ENCODE measurements at regions not wholly inside any gene's neighbourhood (a gene's known extent, or its start where the extent isn't known, plus 50 kb on each side); places are given as distances from the start of the nearest gene placed in this dataset.

DNA sequence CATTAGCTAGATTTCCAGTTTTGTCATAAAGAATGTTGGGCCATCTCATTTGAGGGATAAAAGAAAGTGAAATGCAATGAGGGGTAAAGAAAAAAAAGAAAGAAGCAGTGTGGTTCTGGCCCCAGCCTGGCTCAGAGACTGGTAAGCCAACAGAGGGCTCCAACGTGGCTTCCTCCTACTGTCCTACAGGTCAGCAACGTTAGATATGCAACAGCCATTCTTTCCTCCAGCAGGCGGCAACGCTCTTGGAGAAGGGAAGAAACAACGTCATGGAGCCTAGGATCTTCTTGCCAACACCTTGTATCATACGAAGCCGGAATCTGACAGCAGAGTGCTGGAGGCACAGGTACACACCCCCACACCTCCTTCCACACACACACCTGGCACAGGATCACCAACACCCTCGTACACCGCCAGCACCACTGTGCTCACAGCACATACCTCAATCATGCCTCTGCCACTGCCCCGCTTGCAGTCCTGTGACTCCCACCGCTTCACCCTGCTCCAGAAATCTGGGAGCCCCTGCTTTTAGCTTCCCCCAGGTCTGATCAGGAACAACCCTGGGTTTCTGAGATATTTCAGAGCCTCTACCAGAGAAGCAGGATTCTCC lies 102.8 kb downstream of the RPAP3 start:
- TF ChIP-seq POLR2AphosphoS5 (IDR thresholded peaks at IDR 0.05; ENCODE audit: low read depth, low read length), result no peak
- TF ChIP-seq POLR2A (IDR thresholded peaks at IDR 0.05; ENCODE audit: low read depth, low read length), result no peak
- no peak for TF ChIP-seq TAF1 (IDR thresholded peaks at IDR 0.05; ENCODE audit: low read depth, low read length)
- TF ChIP-seq POU2F2 (IDR thresholded peaks at IDR 0.05; ENCODE audit: low read depth, low read length), result no peak
- TF ChIP-seq PAX5 (IDR thresholded peaks at IDR 0.05; ENCODE audit: insufficient read depth, low read length, severe bottlenecking), result no peak
